Central memory CD8-positive, alpha-beta T cell (primary cell): ENCODE measurements at regions not wholly inside any gene's neighbourhood (a gene's known extent, or its start where the extent isn't known, plus 50 kb on each side); places are given as distances from the start of the nearest gene placed in this dataset.
"Not testable (repeated sequence)": the region's sequence is repeated elsewhere in the genome, so short reads cannot be mapped to it uniquely, and the experiment has no call there.

Experiments used
- ATAC-seq: fragments of 150-1000 bp; cut with Tn5 transposase; replicated peaks from 2 replicates; pipeline ENCODE4 v1.10.0; 2022; ENCODE audit warnings: mild to moderate bottlenecking, moderate FRiP score, moderate number of reproducible peaks; ENCODE audit not compliant: poor library complexity, severe bottlenecking; ENCODE audit errors: extremely low read depth
- DNase-seq, 2 donors: peaks; one replicate each; pipeline ENCODE4 v3.0.0; 2021; ENCODE audit warnings: low spot score in 2 of 2
- H3K27ac Mint-ChIP-seq: one replicate; pipeline ENCODE4 v1.8.0; 2022; ENCODE audit warnings: low read depth, mild to moderate bottlenecking, moderate library complexity, mixed read lengths
- H3K27me3 Mint-ChIP-seq: one replicate; pipeline ENCODE4 v1.8.0; 2022; ENCODE audit warnings: mixed read lengths
- H3K36me3 Mint-ChIP-seq: one replicate; pipeline ENCODE4 v1.8.0; 2022; ENCODE audit warnings: mild to moderate bottlenecking, moderate library complexity, mixed read lengths; ENCODE audit not compliant: insufficient read depth
- H3K4me1 Mint-ChIP-seq: one replicate; pipeline ENCODE4 v1.8.0; 2022; ENCODE audit warnings: mixed read lengths
- H3K4me3 Mint-ChIP-seq: one replicate; pipeline ENCODE4 v1.8.0; 2022; ENCODE audit warnings: mild to moderate bottlenecking, moderate library complexity, mixed read lengths
- H3K9me3 Mint-ChIP-seq: one replicate; pipeline ENCODE4 v1.8.0; 2022; ENCODE audit warnings: mixed read lengths

GRCh38 chr9:22975951-22976350, 529.3 kb downstream of the DMRTA1 start:
- ATAC-seq (no peak), DNase-seq (no peak)
- Mint-ChIP-seq H3K27me3 (no peaks in the 10 kb centered on the region), H3K4me3 (no peak overlapping the region), H3K4me1 (no peaks in the 10 kb centered on the region), H3K36me3 (no peaks in the 10 kb centered on the region), H3K9me3 (peaks cover 20% of the 10 kb centered on the region), H3K27ac (no peak overlapping the region)

- H3K36me3 Mint-ChIP-seq = no peaks in the 10 kb centered on the region
- no peak overlapping the region for H3K4me3 Mint-ChIP-seq
- H3K27ac Mint-ChIP-seq = no peak overlapping the region
- DNase-seq = no peak
- H3K4me1 Mint-ChIP-seq = no peaks in the 10 kb centered on the region
- no peaks in the 10 kb centered on the region for H3K27me3 Mint-ChIP-seq
- no peak for ATAC-seq
- peaks cover 20% of the 10 kb centered on the region for H3K9me3 Mint-ChIP-seq
Observed at GRCh38 chr9:22976454-22976853, 529.8 kb downstream of the DMRTA1 start.

GRCh38 chr9:22980429-22980828, 533.8 kb downstream of the DMRTA1 start:
- H3K27me3 Mint-ChIP-seq, H3K36me3 Mint-ChIP-seq, DNase-seq, H3K4me1 Mint-ChIP-seq, H3K27ac Mint-ChIP-seq, H3K4me3 Mint-ChIP-seq, ATAC-seq: not testable (repeated sequence)
- peaks cover 10% of the 10 kb centered on the region for H3K9me3 Mint-ChIP-seq

GRCh38 chr9:22986556-22986955, 539.9 kb downstream of the DMRTA1 start:
- no peak for DNase-seq
- ATAC-seq = no peak
- no peaks in the 10 kb centered on the region for H3K27me3 Mint-ChIP-seq
- peaks cover 27% of the 10 kb centered on the region for H3K9me3 Mint-ChIP-seq
- H3K27ac Mint-ChIP-seq = no peak overlapping the region
- no peak overlapping the region for H3K4me3 Mint-ChIP-seq
- no peaks in the 10 kb centered on the region for H3K36me3 Mint-ChIP-seq
- no peaks in the 10 kb centered on the region for H3K4me1 Mint-ChIP-seq

GRCh38 chr9:22990349-22990748, 543.7 kb downstream of the DMRTA1 start:
- ATAC-seq (no peak), DNase-seq (no peak)
- Mint-ChIP-seq H3K27ac (no peak overlapping the region), H3K4me1 (no peaks in the 10 kb centered on the region), H3K4me3 (no peak overlapping the region), H3K27me3 (no peaks in the 10 kb centered on the region), H3K36me3 (no peaks in the 10 kb centered on the region), H3K9me3 (peaks cover 22% of the 10 kb centered on the region)

- ATAC-seq = no peak
- Mint-ChIP-seq H3K9me3 (peaks cover 19% of the 10 kb centered on the region), H3K4me1 (no peaks in the 10 kb centered on the region), H3K27ac (no peak overlapping the region), H3K36me3 (no peaks in the 10 kb centered on the region), H3K27me3 (no peaks in the 10 kb centered on the region), H3K4me3 (no peak overlapping the region)
- no peak for DNase-seq
Observed at GRCh38 chr9:22992780-22993179, 546.2 kb downstream of the DMRTA1 start.

GRCh38 chr9:22997923-22998322, 551.3 kb downstream of the DMRTA1 start:
- no peaks in the 10 kb centered on the region for H3K4me1 Mint-ChIP-seq
- no peak overlapping the region for H3K4me3 Mint-ChIP-seq
- H3K27ac Mint-ChIP-seq = no peak overlapping the region
- peaks cover 27% of the 10 kb centered on the region for H3K9me3 Mint-ChIP-seq
- no peak for ATAC-seq
- no peak for DNase-seq
- no peaks in the 10 kb centered on the region for H3K36me3 Mint-ChIP-seq
- no peaks in the 10 kb centered on the region for H3K27me3 Mint-ChIP-seq

- DNase-seq (no peak), ATAC-seq (no peak)
- no peaks in the 10 kb centered on the region for H3K4me1 Mint-ChIP-seq
- no peak overlapping the region for H3K4me3 Mint-ChIP-seq
- no peaks in the 10 kb centered on the region for H3K27me3 Mint-ChIP-seq
- H3K9me3 Mint-ChIP-seq = peaks cover 18% of the 10 kb centered on the region
- H3K36me3 Mint-ChIP-seq = no peaks in the 10 kb centered on the region
- H3K27ac Mint-ChIP-seq = no peak overlapping the region
Observed at GRCh38 chr9:23005156-23005555, 558.5 kb downstream of the DMRTA1 start.

- ATAC-seq (no peak), DNase-seq (no peak)
- Mint-ChIP-seq H3K27me3 (no peaks in the 10 kb centered on the region), H3K9me3 (peaks cover 14% of the 10 kb centered on the region), H3K4me1 (no peaks in the 10 kb centered on the region), H3K27ac (no peak overlapping the region), H3K4me3 (no peak overlapping the region), H3K36me3 (no peaks in the 10 kb centered on the region)
Observed at GRCh38 chr9:23006127-23006526, 559.5 kb downstream of the DMRTA1 start.

GRCh38 chr9:23011669-23012068, 565.0 kb downstream of the DMRTA1 start:
- DNase-seq (no peak), ATAC-seq (no peak)
- Mint-ChIP-seq H3K9me3 (no peaks in the 10 kb centered on the region), H3K27ac (no peak overlapping the region), H3K36me3 (no peaks in the 10 kb centered on the region), H3K4me3 (no peak overlapping the region), H3K4me1 (no peaks in the 10 kb centered on the region), H3K27me3 (no peaks in the 10 kb centered on the region)

GRCh38 chr9:23015557-23015956, 568.9 kb downstream of the DMRTA1 start:
- no peak for DNase-seq
- no peaks in the 10 kb centered on the region for H3K4me1 Mint-ChIP-seq
- H3K36me3 Mint-ChIP-seq = no peaks in the 10 kb centered on the region
- H3K27me3 Mint-ChIP-seq = no peaks in the 10 kb centered on the region
- ATAC-seq = no peak
- H3K9me3 Mint-ChIP-seq = no peaks in the 10 kb centered on the region
- no peak overlapping the region for H3K27ac Mint-ChIP-seq
- H3K4me3 Mint-ChIP-seq = no peak overlapping the region

- Mint-ChIP-seq H3K4me1 (no peaks in the 10 kb centered on the region), H3K36me3 (no peaks in the 10 kb centered on the region), H3K4me3 (no peak overlapping the region), H3K9me3 (peaks cover 23% of the 10 kb centered on the region), H3K27ac (no peak overlapping the region), H3K27me3 (no peaks in the 10 kb centered on the region)
- DNase-seq = no peak
- no peak for ATAC-seq
Observed at GRCh38 chr9:23036416-23036815, 589.8 kb downstream of the DMRTA1 start.

- DNase-seq = no peak
- Mint-ChIP-seq H3K4me3 (no peak overlapping the region), H3K4me1 (no peaks in the 10 kb centered on the region), H3K27me3 (no peaks in the 10 kb centered on the region), H3K27ac (no peak overlapping the region), H3K9me3 (peaks cover 16% of the 10 kb centered on the region), H3K36me3 (no peaks in the 10 kb centered on the region)
- no peak for ATAC-seq
Observed at GRCh38 chr9:23039402-23039801, 592.8 kb downstream of the DMRTA1 start.

GRCh38 chr9:23041466-23041865, 594.8 kb downstream of the DMRTA1 start:
- Mint-ChIP-seq H3K27me3 (no peaks in the 10 kb centered on the region), H3K4me1 (no peaks in the 10 kb centered on the region), H3K4me3 (no peak overlapping the region), H3K27ac (no peak overlapping the region), H3K9me3 (peaks cover 17% of the 10 kb centered on the region), H3K36me3 (no peaks in the 10 kb centered on the region)
- ATAC-seq (no peak), DNase-seq (no peak)
